HG03097 (cell line): ENCODE measurements at regions not wholly inside any gene's neighbourhood (a gene's known extent, or its start where the extent isn't known, plus 50 kb on each side); places are given as distances from the start of the nearest gene placed in this dataset.

Experiments
- ATAC-seq: cut with Tn5 transposase; IDR thresholded peaks from one replicate; pipeline ENCODE4 v1.9.1; 2021; ENCODE audit not compliant: unreplicated experiment, low FRiP score

GRCh38 chr4:170667814-170668213, 578.1 kb upstream of the AADAT start:
- ATAC-seq: no peak

DNA sequence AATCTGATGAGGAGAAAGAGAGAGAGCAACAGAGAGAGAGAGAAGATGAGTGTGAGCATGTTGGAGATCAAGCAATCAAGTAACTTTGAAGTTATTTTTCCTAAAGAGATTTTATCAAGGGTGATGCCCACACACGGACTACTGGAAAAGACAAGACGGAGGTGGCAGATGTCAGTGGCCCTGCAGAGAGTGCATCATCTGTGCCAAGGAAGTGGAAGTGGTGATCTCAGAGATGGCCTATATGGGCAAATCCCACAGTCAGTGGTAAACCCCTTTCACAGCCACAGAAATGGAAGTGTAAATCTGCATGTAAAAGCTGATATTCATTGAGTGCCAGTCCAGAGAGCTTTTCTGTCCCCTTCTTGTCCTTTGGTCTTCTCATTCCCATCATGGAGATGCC, 577.2 kb upstream of the AADAT start:
- ATAC-seq: no peak

DNA sequence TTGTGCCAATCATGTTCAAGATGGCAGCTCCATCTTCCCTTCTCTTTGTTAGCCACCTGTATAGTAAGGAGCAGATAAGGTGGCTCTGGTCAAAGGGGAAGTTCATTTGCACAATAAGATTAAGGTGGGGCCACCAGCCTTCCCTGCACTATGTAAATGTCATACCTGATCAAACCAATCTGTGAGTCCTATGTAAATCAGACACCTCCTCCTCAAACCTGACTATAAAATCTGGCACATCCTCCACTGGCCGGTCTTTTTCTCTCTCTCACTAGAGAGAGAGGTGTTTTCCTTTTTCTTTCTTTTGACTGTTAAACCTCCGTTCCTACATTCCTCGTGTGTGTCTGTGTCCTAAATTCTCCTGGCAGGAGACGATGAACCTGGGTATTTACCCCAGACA, 572.5 kb upstream of the AADAT start:
- no peak for ATAC-seq

DNA sequence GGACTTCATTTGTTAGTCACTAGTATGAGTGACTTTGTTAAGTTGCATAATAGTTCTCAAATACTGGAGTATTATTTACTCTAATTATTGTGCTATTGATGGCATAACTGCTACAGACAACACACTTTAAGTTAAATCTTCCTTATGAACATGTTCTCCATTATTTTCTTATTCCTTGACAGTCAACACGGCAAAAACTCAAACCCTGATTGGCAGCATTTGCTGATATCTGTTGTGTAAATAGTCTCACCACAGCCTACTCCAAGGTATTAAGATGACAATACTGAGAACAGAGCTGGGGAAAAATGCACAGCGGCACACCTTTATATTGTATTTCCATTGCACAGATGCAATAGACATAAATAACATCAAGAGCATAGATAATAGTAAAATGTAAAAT, 568.0 kb upstream of the AADAT start:
- ATAC-seq: no peak

DNA sequence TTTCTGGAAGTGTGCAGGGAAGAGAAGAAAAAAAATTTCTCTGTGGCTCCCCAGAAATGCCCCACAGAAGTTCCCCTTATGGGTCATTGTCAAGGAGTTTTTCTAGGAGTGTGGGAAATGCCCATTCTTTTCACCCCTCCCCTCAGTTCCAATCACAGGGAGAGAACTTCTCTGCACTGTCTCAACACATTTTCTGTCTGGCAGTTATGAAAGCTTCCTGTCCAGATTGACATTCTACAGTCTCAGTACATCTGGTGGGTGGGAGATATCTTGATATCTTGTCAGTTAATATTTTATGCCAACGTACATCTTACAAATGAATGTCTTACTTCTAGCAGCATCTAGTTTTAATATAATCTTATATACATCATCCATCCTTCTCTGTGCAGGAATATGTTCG, 566.8 kb upstream of the AADAT start:
- no peak for ATAC-seq

- no peak for ATAC-seq
Measured at GRCh38 chr4:170652571-170652970, 562.8 kb upstream of the AADAT start.

DNA sequence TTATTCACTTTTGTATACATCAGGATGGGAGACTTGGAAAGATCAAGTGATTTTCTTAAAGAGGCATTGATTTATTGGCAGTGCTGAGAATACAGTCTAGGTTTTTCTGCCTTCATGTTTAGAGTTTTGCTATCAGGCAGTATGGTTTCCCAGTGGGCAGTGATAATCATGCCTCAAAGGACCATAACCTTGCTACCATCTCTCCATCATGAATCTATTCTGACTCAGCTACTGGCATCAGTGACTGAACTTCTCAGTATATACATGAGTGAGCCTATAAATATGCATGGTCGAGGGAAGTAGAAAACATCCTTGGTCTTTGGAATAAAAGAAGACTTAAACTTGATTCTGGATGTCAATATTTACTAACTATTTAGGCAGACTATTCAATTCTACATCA, 562.0 kb upstream of the AADAT start:
- ATAC-seq: no peak

GRCh38 chr4:170627418-170627817, 537.7 kb upstream of the AADAT start:
- no peak for ATAC-seq

DNA sequence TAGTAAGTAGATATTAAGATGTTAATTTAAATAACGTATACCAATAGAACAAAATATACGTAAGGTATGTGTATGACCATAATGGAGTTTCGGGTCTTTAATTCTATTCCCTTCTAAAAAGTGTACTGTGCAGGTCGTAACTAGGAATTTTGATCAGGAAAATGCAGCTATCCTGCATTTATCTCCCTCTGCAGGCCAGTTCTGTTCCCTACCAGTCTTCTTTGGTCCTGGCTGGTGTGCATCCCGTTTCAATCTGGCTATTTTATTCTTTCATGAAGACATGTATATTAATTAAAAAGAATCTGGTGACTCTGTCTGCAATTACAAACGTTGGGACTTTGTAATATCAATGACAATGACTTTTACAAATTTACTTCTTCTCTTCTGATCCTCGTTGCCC, 534.1 kb upstream of the AADAT start:
- no peak for ATAC-seq

- ATAC-seq: no peak
Measured at GRCh38 chr4:170610434-170610833, 520.7 kb upstream of the AADAT start.

GRCh38 chr4:170599894-170600293, 510.1 kb upstream of the AADAT start:
- ATAC-seq: no peak

DNA sequence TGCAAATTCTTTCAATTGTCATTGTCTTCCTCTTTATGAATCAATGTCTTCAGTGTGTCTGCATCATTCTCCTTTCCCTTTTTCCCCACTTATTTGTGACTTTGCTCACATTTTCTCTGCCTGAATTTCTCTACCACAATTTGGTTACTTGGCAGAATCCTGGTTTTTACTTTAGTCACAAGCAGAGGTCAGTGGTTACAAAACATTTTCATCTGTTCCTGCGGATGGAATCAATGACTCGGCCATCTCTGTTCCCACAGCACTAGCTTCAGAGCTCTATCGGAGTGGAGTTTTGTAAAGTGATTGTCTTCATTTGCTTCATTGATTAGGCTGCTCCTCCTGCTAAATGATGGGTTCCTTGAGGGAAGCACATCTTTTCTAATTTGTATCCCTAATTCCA, 501.3 kb upstream of the AADAT start:
- no peak for ATAC-seq

DNA sequence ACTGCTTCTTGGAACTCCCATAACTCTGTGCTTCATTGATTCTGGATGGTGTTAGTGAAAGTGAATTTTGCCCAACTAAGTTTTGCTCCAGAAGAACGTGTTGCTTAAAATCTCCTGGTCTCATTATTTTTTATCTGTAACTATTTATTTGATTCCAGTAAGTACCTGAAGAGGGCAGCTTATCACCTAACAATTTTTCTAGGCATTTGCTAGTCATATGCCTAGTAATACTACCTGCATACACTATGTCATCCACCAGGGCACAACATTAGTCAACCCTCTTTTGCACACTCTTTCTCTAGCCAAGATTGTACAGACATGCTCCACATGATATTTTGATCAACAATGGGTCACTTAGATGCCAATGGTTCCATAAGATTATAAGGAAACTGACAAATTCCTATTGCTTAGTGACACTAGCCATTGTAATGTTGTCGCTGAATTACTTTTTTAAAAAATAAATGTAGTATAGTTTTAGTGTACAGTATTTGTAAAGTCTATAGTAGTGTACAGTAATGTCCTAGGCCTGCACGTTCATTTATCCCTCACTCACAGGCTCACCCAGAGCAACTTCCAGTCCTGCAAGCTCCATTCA, 499.9 kb upstream of the AADAT start:
- ATAC-seq: peak; percentile 77

GRCh38 chr4:170581969-170582368, 492.2 kb upstream of the AADAT start:
- no peak for ATAC-seq

DNA sequence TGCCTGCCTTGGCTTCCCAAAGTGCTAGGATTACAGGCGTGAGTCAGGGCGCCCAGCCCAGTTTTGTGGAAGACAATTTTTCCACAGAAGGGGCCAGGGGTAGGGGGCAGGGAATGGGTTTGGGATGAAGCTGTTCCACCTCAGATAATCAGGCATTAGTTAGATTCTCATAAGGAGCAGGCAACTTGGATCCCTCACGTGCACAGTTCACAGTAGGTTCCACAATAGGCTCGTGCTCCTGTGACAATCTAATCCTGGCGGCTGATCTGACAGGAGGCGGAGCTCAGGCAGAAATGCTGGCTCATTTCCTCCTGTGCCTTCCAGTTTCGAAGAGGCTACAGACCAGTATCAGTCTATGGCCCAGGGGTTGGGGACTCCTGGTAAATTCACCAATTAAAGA, 491.6 kb upstream of the AADAT start:
- ATAC-seq: no peak

GRCh38 chr4:170580651-170581050, 490.9 kb upstream of the AADAT start:
- ATAC-seq: no peak

GRCh38 chr4:170538821-170539473, 449.2 kb upstream of the AADAT start:
- no peak for ATAC-seq

DNA sequence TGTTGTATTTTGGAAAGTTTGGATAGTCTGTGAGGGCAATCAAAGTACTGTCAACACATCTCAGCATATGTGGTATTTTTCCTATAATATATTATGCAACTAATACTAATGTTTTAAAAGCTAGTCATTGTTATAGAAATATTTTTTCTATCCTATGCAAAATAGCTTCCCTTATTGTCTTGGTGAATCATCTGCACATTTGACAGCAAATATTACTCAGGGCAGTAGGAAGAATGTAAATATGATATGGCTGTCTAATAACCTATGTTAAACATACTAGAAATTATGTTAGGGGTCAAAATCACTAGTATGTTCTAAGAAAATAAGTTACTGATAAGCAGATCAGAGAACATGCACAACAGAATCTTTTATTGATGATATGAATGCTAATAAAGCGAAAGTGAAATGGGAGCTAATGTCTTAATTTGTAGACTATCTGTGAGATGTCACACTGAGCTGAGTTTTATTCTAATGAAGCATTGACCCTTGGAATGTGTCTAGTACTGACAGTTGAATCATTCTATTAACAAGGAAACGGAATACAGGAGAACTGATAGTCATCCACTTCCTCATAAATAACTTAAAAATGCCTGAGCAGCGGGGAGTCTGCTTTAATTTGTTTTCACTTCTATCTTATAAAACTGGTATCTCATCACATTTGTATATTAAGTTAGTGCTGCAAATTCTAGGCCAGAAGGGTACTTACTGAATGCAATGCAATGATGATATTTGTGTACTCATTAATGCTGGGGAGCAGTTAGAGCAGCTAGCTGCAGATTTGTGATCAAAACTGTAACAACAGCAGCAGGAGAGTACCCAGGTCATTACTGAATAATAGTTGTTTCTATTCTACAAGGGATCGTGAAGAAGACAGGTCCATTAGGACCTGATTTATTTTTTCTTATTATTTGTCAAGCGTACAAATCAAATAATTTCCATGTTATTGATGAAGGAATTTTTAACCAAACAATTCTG, 440.3 kb upstream of the AADAT start:
- ATAC-seq: no peak

DNA sequence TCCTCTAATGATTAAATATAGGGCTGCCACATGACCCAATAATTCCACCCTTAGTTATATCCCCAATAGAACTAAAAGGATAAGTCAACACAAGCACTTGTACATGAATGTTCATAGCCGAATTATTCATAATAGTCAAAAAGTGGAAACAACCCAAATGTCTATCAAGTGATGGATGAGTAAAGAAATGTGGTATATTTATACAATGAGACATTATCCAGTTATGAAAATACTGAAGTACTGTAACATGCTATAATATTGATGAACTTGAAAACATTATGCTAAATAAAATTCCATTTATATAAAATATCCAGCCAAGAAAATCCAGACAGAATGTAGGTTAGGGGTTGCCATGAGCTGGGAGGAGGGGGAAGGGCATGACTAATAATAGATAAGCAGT, 436.7 kb upstream of the AADAT start:
- no peak for ATAC-seq

- no peak for ATAC-seq
Measured at GRCh38 chr4:170522427-170522970, 432.7 kb upstream of the AADAT start.

- no peak for ATAC-seq
Measured at GRCh38 chr4:170497689-170498088, 407.9 kb upstream of the AADAT start.
